ENCODE measurements at regions not wholly inside any gene's neighbourhood (a gene's known extent, or its start where the extent isn't known, plus 50 kb on each side); places are given as distances from the start of the nearest gene placed in this dataset.

DNA sequence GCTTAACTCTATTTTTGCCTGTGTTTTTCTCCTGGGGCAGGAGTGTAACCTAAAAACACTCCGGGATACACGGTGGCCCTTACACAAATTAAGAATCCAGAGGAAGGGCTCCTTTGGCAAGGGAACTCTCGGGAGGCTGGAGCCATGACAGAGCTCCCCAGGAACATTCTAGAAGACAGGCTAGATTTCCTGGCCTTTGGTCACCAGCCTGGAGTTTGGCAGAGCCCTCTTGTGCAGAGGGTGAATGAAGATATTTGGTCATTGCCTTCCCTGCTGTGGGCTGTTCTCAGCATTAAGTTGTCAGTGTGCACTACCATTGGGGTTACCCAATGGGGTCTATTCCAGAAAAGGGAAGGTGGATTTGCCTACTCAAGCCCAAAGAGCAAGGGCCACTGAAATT, 53.8 kb upstream of the LNX1 start:
- DNase-seq (ENCODE audit: low spot score): no peak

DNA sequence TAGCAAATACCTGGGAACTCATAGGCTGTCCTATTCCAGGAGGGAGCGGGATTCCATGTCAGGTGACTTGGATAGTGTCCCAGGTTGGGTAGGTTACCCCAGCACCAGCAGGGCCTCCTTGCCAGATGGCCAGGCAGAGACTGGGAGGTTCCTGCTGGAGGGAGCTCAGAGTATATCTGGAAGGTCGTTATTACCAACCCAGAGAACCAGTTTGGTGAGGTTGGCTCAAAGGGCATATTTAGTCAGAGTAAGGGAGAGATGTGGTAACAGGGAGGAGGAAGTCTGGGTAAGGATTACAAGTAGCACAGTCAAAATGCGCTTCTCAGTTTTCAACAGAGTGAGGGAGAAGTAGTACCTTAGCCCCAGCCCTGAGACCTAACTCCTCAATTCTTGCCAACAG, 53.3 kb upstream of the LNX1 start:
- DNase-seq (ENCODE audit: low spot score): no peak
